Kidney capillary endothelial cell (primary cell): ENCODE measurements at regions not wholly inside any gene's neighbourhood (a gene's known extent, or its start where the extent isn't known, plus 50 kb on each side); places are given as distances from the start of the nearest gene placed in this dataset.

Source experiments
- DNase-seq: peaks from one replicate; pipeline ENCODE4 v3.0.0-alpha.2; 2018; ENCODE audit warnings: low spot score

- DNase-seq = no peak
Measured at GRCh38 chr9:7298123-7298522, 501.5 kb downstream of the DMAC1 start.

GRCh38 chr9:7297521-7297920 is 502.1 kb downstream of the DMAC1 start:
- no peak for DNase-seq

GRCh38 chr9:7293091-7293490 is 506.5 kb downstream of the DMAC1 start:
- DNase-seq = no peak

- DNase-seq = no peak
Measured at GRCh38 chr9:7289773-7290172, 509.8 kb downstream of the DMAC1 start.

GRCh38 chr9:7287986-7288385 is 511.6 kb downstream of the DMAC1 start:
- DNase-seq = no peak

GRCh38 chr9:7287065-7287464 is 512.5 kb downstream of the DMAC1 start:
- DNase-seq = no peak

GRCh38 chr9:7286101-7286500 is 513.5 kb downstream of the DMAC1 start:
- no peak for DNase-seq

GRCh38 chr9:7285199-7285598 is 514.4 kb downstream of the DMAC1 start:
- DNase-seq = no peak

- no peak for DNase-seq
Measured at GRCh38 chr9:7284517-7284916, 515.1 kb downstream of the DMAC1 start.

- DNase-seq = no peak
Measured at GRCh38 chr9:7284117-7284516, 515.5 kb downstream of the DMAC1 start.

- DNase-seq = no peak
Measured at GRCh38 chr9:7273575-7273974, 515.8 kb downstream of the KDM4C start.

GRCh38 chr9:7266911-7267595 is 509.3 kb downstream of the KDM4C start:
- DNase-seq = no peak

- no peak for DNase-seq
Measured at GRCh38 chr9:7265181-7265580, 507.4 kb downstream of the KDM4C start.

GRCh38 chr9:7259544-7260241 is 501.9 kb downstream of the KDM4C start:
- no peak for DNase-seq

GRCh38 chr9:7258688-7259396 is 501.1 kb downstream of the KDM4C start:
- DNase-seq = no peak

- no peak for DNase-seq
Measured at GRCh38 chr9:7246917-7247522, 489.2 kb downstream of the KDM4C start.

GRCh38 chr9:7245976-7246580 is 488.3 kb downstream of the KDM4C start:
- no peak for DNase-seq

- DNase-seq = no peak
Measured at GRCh38 chr9:7243838-7244237, 486.1 kb downstream of the KDM4C start.

- DNase-seq = no peak
Measured at GRCh38 chr9:7242126-7242525, 484.4 kb downstream of the KDM4C start.

- DNase-seq = no peak
Measured at GRCh38 chr9:7241694-7242093, 483.9 kb downstream of the KDM4C start.

- DNase-seq = no peak
Measured at GRCh38 chr9:7240569-7241311, 483.0 kb downstream of the KDM4C start.

GRCh38 chr9:7239708-7240107 is 481.9 kb downstream of the KDM4C start:
- DNase-seq = no peak
